Prostate gland (tissue), 2 donors: ENCODE measurements at regions not wholly inside any gene's neighbourhood (a gene's known extent, or its start where the extent isn't known, plus 50 kb on each side); places are given as distances from the start of the nearest gene placed in this dataset.

Experiments
- DNase-seq: peaks from one replicate; pipeline ENCODE4 v3.0.0-alpha.2; 2019; ENCODE audit warnings: low spot score
- H3K27ac ChIP-seq, 2 donors: fragments of 200-600 bp; sonication (generic); 2 replicates each; pipeline ENCODE4 v1.5.1; 2017 to 2019
- H3K27me3 ChIP-seq: fragments of 200-600 bp; sonication (generic); replicated peaks from 2 replicates; pipeline ENCODE4 v1.5.1; 2019; ENCODE audit not compliant: insufficient read depth
- H3K36me3 ChIP-seq, 2 donors: fragments of 200-600 bp; sonication (generic); 1 replicate in 1 of 2; 2 replicates in 1 of 2; pipeline versions ENCODE4 v1.5.1 to v1.8.1; 2017 to 2019
- H3K4me1 ChIP-seq: fragments of 200-600 bp; sonication (generic); replicated peaks from 2 replicates; pipeline ENCODE4 v1.5.1; 2019
- H3K4me3 ChIP-seq, 2 donors: fragments of 200-600 bp; sonication (generic); 2 replicates each; pipeline ENCODE4 v1.5.1; 2017 to 2019
- H3K9me3 ChIP-seq: fragments of 200-600 bp; sonication (generic); 2 replicates; pipeline ENCODE4 v1.5.1; 2017
- POLR2A ChIP-seq: fragments of 450-650 bp; IDR thresholded peaks from one replicate; pipeline ENCODE4 v1.6.1; 2016; ENCODE audit warnings: antibody characterized with exemption, mild to moderate bottlenecking
- POLR2AphosphoS5 ChIP-seq: sonication (generic); formaldehyde crosslinking; IDR thresholded peaks from one replicate; pipeline ENCODE4 v1.6.1; 2017; ENCODE audit warnings: antibody characterized with exemption
- WGBS: methylation state at CpG from one replicate; pipeline ENCODE4 v1.1.5; 2018; 5-methylcytosine and 5-hydroxymethylcytosine counted together
- intact Hi-C: fragments of 100-400 bp; cut with DNase I; formaldehyde crosslinking; loops from one replicate; pipeline ENCODE4 v1.14.2; 2022
- TF ChIP-seq, protein P1 (sequence below), 4 experiments: fragments of 200-600 bp in 2 of 4; fragments of 450-650 bp in 2 of 4; sonication (generic) in 2 of 4; IDR thresholded peaks; 1 replicate in 3 of 4; 2 replicates in 1 of 4; pipeline ENCODE4 v1.5.1; 2016 to 2019; ENCODE audit warnings: antibody characterized with exemption in 4 of 4, mild to moderate bottlenecking in 2 of 4, moderate library complexity in 2 of 4

DNA sequence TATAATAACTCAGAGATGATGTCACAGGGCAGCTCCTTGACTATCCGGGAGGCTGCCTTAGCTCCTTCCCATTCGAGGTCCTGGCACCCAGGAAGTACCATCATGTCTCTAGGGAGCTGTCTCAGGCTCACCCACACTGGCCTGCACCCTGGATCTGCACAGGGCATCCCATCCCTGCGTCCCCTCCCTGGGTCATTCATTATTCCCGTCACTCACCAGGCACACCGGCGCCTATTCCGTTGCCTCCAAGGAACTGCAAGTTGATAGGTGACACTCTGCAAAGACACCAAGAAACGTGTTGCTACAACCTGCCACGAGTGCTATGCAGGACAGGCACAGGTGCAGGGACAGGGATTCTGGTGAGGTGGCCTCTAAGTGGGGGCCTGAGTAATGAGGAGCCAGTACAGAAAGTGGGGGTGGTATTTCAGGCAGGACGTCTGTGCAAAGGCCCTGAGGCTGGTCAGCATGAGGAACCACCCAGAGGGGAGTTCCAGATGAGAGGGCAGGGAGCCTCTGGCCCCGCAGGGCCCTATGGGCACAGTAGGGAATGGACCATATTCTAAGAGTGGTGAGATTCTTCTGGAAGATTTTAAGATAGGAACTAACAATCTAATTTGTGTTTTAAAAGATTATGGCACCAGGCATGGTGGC is 71.6 kb upstream of the SHANK2 start:
- Histone ChIP-seq H3K9me3 (no peaks in the 10 kb centered on the region), H3K36me3 (no peaks in the 10 kb centered on the region), H3K27ac (no peak overlapping the region), H3K4me3 (no peak overlapping the region), H3K27me3 (no peaks in the 10 kb centered on the region), H3K4me1 (no peaks in the 10 kb centered on the region)
- TF ChIP-seq, protein P1, sequence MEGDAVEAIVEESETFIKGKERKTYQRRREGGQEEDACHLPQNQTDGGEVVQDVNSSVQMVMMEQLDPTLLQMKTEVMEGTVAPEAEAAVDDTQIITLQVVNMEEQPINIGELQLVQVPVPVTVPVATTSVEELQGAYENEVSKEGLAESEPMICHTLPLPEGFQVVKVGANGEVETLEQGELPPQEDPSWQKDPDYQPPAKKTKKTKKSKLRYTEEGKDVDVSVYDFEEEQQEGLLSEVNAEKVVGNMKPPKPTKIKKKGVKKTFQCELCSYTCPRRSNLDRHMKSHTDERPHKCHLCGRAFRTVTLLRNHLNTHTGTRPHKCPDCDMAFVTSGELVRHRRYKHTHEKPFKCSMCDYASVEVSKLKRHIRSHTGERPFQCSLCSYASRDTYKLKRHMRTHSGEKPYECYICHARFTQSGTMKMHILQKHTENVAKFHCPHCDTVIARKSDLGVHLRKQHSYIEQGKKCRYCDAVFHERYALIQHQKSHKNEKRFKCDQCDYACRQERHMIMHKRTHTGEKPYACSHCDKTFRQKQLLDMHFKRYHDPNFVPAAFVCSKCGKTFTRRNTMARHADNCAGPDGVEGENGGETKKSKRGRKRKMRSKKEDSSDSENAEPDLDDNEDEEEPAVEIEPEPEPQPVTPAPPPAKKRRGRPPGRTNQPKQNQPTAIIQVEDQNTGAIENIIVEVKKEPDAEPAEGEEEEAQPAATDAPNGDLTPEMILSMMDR (IDR thresholded peaks at IDR 0.05) = no peak
- TF ChIP-seq POLR2A (no peak), POLR2AphosphoS5 (no peak)
- WGBS = 82% methylated on average over 11 of the region's 11 CpGs
- DNase-seq = no peak
- intact Hi-C loops = no loop called here

DNA sequence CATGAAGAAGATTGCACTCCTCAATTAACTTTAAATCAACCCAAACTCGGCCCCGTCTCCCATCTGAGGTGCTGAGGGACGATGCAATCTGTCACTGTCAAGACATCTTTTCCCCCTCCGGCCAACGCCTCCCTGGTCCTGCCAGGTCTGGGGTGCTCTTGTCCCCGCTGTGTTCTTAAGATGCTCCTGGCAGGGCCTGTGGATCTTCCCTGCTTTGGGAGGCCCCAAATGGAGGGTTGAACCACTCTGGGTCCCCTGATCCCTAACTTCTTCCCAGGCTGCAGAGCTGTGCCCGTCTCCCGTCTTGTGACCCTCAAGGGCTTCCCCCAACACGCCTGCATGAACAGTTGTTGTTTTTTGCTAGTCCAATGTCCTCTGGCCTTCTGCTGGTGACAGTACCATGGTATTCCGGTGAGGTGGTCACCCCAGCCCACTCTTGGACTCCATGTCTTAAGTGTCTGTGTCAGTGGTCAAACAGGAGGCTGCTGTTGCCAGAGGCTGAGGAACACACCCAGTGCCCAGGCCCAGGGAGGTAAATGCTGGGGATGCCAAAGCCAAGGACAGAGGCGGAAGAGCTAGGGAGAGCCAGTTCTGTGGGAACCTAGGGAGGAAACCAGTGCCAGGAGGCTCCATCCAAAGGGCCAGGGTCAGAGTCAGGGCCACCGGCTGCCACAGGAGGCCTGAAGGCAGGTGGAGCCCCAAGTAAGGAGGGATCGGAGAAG is 70.6 kb upstream of the SHANK2 start:
- intact Hi-C loops = no loop called here
- 81% methylated on average over 13 of the region's 13 CpGs for WGBS
- DNase-seq = no peak
- no peaks in the 10 kb centered on the region for H3K36me3 ChIP-seq
- H3K9me3 ChIP-seq = no peaks in the 10 kb centered on the region
- no peak overlapping the region for H3K27ac ChIP-seq
- TF ChIP-seq POLR2AphosphoS5 = no peak
- TF ChIP-seq, protein P1 (IDR thresholded peaks at IDR 0.05) = no peak
- no peaks in the 10 kb centered on the region for H3K27me3 ChIP-seq
- H3K4me1 ChIP-seq = no peaks in the 10 kb centered on the region
- no peak overlapping the region for H3K4me3 ChIP-seq

DNA sequence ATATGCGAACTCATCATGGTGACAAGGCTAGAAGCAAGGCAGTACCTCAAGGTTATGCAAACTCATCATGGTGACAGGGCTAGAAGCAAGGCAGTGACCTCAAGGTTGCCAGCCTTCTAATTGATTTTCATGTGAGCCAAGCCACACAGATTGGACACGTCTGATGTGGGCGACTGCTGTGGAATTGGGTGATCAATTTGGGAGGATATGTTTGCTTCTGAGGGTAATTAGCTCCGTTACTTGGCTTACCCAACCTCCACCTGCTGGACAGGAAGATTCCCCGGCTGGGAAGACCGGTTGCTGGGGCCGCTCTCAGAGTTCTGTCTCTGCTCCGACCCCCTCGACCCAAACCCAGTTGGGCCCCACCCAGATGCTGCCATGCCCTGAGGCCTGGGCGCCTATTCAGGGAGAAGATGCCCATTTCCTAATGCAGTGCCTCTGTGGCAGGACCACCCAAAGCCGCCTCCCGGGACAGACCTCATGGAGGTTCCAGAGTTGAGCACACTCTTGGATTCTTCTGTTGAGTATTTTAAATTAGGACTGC is 69.9 kb upstream of the SHANK2 start:
- Histone ChIP-seq H3K27me3 (no peaks in the 10 kb centered on the region), H3K36me3 (no peaks in the 10 kb centered on the region), H3K9me3 (no peaks in the 10 kb centered on the region), H3K27ac (no peak overlapping the region), H3K4me3 (no peak overlapping the region), H3K4me1 (no peaks in the 10 kb centered on the region)
- 94% methylated on average over 11 of the region's 12 CpGs for whole genome bisulfite sequencing
- no peak for DNase-seq
- no peak for TF ChIP-seq POLR2A
- TF ChIP-seq POLR2AphosphoS5 = no peak
- TF ChIP-seq, protein P1 (IDR thresholded peaks at IDR 0.05) = no peak
- intact Hi-C loops = no loop called here

DNA sequence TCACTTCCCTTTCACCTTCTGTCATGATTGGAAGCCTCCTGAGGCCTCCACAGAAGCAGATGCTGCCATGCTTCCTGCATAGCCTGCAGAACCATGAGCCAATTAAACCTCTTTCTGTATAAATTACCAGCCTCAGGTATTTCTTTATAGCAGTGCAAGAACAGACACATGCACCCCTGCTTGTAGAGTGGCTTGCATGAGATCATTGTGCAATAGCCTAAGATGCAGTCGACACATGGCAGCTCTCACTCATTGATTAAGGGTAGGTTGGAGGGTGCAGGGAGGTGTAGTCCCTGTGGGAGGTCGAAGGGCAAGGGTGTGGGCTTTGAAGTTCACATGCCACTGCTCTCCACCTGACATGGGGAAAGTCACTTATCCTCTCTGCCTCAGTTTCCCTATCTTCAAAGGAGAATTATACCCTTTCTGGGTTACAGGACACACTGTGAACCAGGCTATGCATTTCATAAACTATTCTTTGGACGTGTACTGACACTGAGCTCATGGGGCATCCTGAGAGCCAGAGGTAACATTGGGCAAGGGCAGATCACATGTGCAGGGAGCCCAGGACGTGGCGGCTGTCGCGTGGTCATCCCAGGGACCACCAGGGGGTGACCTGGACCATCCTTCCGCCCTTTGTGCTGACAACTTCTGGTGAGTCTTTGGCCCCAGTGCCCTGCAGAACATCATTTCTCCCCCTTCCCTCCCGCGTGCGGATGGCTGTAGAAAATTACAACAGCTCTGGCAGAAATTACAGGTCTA is 69.2 kb upstream of the SHANK2 start:
- WGBS = 79% methylated on average over 11 of the region's 11 CpGs
- intact Hi-C loops = no loop called here
- H3K27me3 ChIP-seq = no peaks in the 10 kb centered on the region

More for the DNA sequence above, 69.2 kb upstream of the SHANK2 start:
- no peaks in the 10 kb centered on the region for H3K36me3 ChIP-seq
- TF ChIP-seq, protein P1 (IDR thresholded peaks at IDR 0.05) = no peak
- TF ChIP-seq POLR2A (no peak), POLR2AphosphoS5 (no peak)
- no peak overlapping the region for H3K27ac ChIP-seq
- H3K4me1 ChIP-seq = no peaks in the 10 kb centered on the region
- no peaks in the 10 kb centered on the region for H3K9me3 ChIP-seq
- H3K4me3 ChIP-seq = no peak overlapping the region
- DNase-seq = no peak
